ENCODE measurements at regions not wholly inside any gene's neighbourhood (a gene's known extent, or its start where the extent isn't known, plus 50 kb on each side); places are given as distances from the start of the nearest gene placed in this dataset.

GRCh38 chr21:19566975-19567374 lies 1163.4 kb upstream of the TMPRSS15 start:
- DNase-seq (ENCODE audit: low read depth in 4 of 4, low spot score in 1 of 4), result no peak

- no peak for DNase-seq (ENCODE audit: low read depth in 4 of 4, low spot score in 1 of 4)
Observed at GRCh38 chr21:19577381-19577780, 1173.8 kb upstream of the TMPRSS15 start.

- no peak for DNase-seq (ENCODE audit: low read depth in 4 of 4, low spot score in 1 of 4)
Observed at GRCh38 chr21:19590044-19590443, 1186.5 kb upstream of the TMPRSS15 start.

GRCh38 chr21:19603011-19603593 lies 1199.5 kb upstream of the TMPRSS15 start:
- no peak for DNase-seq (ENCODE audit: low read depth in 4 of 4, low spot score in 1 of 4)

GRCh38 chr21:19608101-19608621 lies 1204.6 kb upstream of the TMPRSS15 start:
- DNase-seq (ENCODE audit: low read depth in 4 of 4, low spot score in 1 of 4), result no peak

- DNase-seq (ENCODE audit: low read depth in 4 of 4, low spot score in 1 of 4), result no peak
Observed at GRCh38 chr21:19609611-19610010, 1206.0 kb upstream of the TMPRSS15 start.

- DNase-seq (ENCODE audit: low read depth in 4 of 4, low spot score in 1 of 4), result no peak
Observed at GRCh38 chr21:19621837-19622496, 1218.4 kb upstream of the TMPRSS15 start.

GRCh38 chr21:19640964-19641363 lies 1237.4 kb upstream of the TMPRSS15 start:
- DNase-seq (ENCODE audit: low read depth in 4 of 4, low spot score in 1 of 4), result no peak

- no peak for DNase-seq (ENCODE audit: low read depth in 4 of 4, low spot score in 1 of 4)
Observed at GRCh38 chr21:19648391-19648790, 1244.8 kb upstream of the TMPRSS15 start.

GRCh38 chr21:19683492-19683891 lies 1279.9 kb upstream of the TMPRSS15 start:
- DNase-seq (ENCODE audit: low read depth in 4 of 4, low spot score in 1 of 4), result no peak

GRCh38 chr21:19684328-19684727 lies 1280.7 kb upstream of the TMPRSS15 start:
- no peak for DNase-seq (ENCODE audit: low read depth in 4 of 4, low spot score in 1 of 4)

- no peak for DNase-seq (ENCODE audit: low read depth in 4 of 4, low spot score in 1 of 4)
Observed at GRCh38 chr21:19692231-19692630, 1288.6 kb upstream of the TMPRSS15 start.

GRCh38 chr21:19695796-19696195 lies 1292.2 kb upstream of the TMPRSS15 start:
- no peak for DNase-seq (ENCODE audit: low read depth in 4 of 4, low spot score in 1 of 4)

- DNase-seq (ENCODE audit: low read depth in 4 of 4, low spot score in 1 of 4), result no peak
Observed at GRCh38 chr21:19700476-19700875, 1296.9 kb upstream of the TMPRSS15 start.

GRCh38 chr21:19702726-19703125 lies 1295.5 kb upstream of the NCAM2 start:
- DNase-seq (ENCODE audit: low read depth in 4 of 4, low spot score in 1 of 4), result no peak

- no peak for DNase-seq (ENCODE audit: low read depth in 4 of 4, low spot score in 1 of 4)
Observed at GRCh38 chr21:19704832-19705231, 1293.4 kb upstream of the NCAM2 start.

- no peak for DNase-seq (ENCODE audit: low read depth in 4 of 4, low spot score in 1 of 4)
Observed at GRCh38 chr21:19712441-19712840, 1285.8 kb upstream of the NCAM2 start.

- no peak for DNase-seq (ENCODE audit: low read depth in 4 of 4, low spot score in 1 of 4)
Observed at GRCh38 chr21:19713313-19713712, 1284.9 kb upstream of the NCAM2 start.

- no peak for DNase-seq (ENCODE audit: low read depth in 4 of 4, low spot score in 1 of 4)
Observed at GRCh38 chr21:19724081-19724480, 1274.1 kb upstream of the NCAM2 start.

- DNase-seq (ENCODE audit: low read depth in 4 of 4, low spot score in 1 of 4), result no peak
Observed at GRCh38 chr21:19731251-19731650, 1267.0 kb upstream of the NCAM2 start.

GRCh38 chr21:19759836-19760235 lies 1238.4 kb upstream of the NCAM2 start:
- DNase-seq (ENCODE audit: low read depth in 4 of 4, low spot score in 1 of 4), result no peak

- DNase-seq (ENCODE audit: low read depth in 4 of 4, low spot score in 1 of 4), result no peak
Observed at GRCh38 chr21:19767546-19767945, 1230.7 kb upstream of the NCAM2 start.

GRCh38 chr21:19771881-19772280 lies 1226.3 kb upstream of the NCAM2 start:
- DNase-seq (ENCODE audit: low read depth in 4 of 4, low spot score in 1 of 4), result no peak

Measured in stimulated activated CD4-positive, alpha-beta T cell treated with anti-CD3 and anti-CD28 coated beads, Interleukin-1b, Interleukin-23, amount 100 ng/mL, for 24 hours (primary cell).